Astrocyte (in vitro differentiated cells and primary cell): ENCODE measurements at regions not wholly inside any gene's neighbourhood (a gene's known extent, or its start where the extent isn't known, plus 50 kb on each side); places are given as distances from the start of the nearest gene placed in this dataset.
"Not testable (repeated sequence)": the region's sequence is repeated elsewhere in the genome, so short reads cannot be mapped to it uniquely, and the experiment has no call there.

Experiments
- DNase-seq: peaks from one replicate; pipeline ENCODE4 v3.0.0-alpha.2; 2010; ENCODE audit warnings: low read depth
- FAIRE-seq: peaks from 2 replicates; lab custom pipeline; 2011; peaks lifted over from hg19 to GRCh38; lab: Jason Lieb, UNC
- H2AFZ ChIP-seq: 2 replicates; pipeline ENCODE4 v1.6.0; 2012; ENCODE audit warnings: low read depth, low read length, inconsistent platforms
- H3K27ac ChIP-seq: 2 replicates; pipeline ENCODE4 v1.5.1; 2011; ENCODE audit warnings: low read depth, low read length, inconsistent platforms
- H3K27me3 ChIP-seq: 2 replicates; pipeline ENCODE4 v1.6.0; 2011; ENCODE audit warnings: low read length, inconsistent platforms; ENCODE audit not compliant: insufficient read depth
- H3K36me3 ChIP-seq: 2 replicates; pipeline ENCODE4 v1.5.1; 2011; ENCODE audit warnings: low read length, inconsistent platforms; ENCODE audit not compliant: insufficient read depth
- H3K4me1 ChIP-seq: 2 replicates; pipeline ENCODE4 v1.5.1; 2011; ENCODE audit warnings: low read length, inconsistent platforms; ENCODE audit not compliant: insufficient read depth
- H3K4me2 ChIP-seq: 2 replicates; pipeline ENCODE4 v1.6.0; 2012; ENCODE audit warnings: low read length, inconsistent platforms
- H3K4me3 ChIP-seq: 2 replicates; pipeline ENCODE4 v1.5.1; 2011; ENCODE audit warnings: low read depth, mild to moderate bottlenecking, low read length, inconsistent platforms; ENCODE audit not compliant: insufficient read depth
- H3K79me2 ChIP-seq: 2 replicates; pipeline ENCODE4 v1.6.0; 2012; ENCODE audit warnings: mild to moderate bottlenecking, low read length, inconsistent platforms; ENCODE audit not compliant: insufficient read depth
- H3K9ac ChIP-seq: 2 replicates; pipeline ENCODE4 v1.6.0; 2012; ENCODE audit warnings: mild to moderate bottlenecking, low read length, inconsistent platforms
- H3K9me3 ChIP-seq: 2 replicates; pipeline ENCODE4 v1.5.1; 2012; ENCODE audit warnings: low read depth, mild to moderate bottlenecking, low read length, inconsistent platforms; ENCODE audit not compliant: insufficient read depth
- H4K20me1 ChIP-seq: 2 replicates; pipeline ENCODE4 v1.6.0; 2012; ENCODE audit warnings: low read length, inconsistent platforms; ENCODE audit not compliant: insufficient read depth
- H3K27ac Mint-ChIP-seq: one replicate; pipeline ENCODE4 v1.8.0; 2021; ENCODE audit warnings: mild to moderate bottlenecking, mixed read lengths; ENCODE audit not compliant: unreplicated experiment
- H3K27me3 Mint-ChIP-seq: one replicate; pipeline ENCODE4 v1.8.0; 2021; ENCODE audit warnings: low read depth, mixed read lengths; ENCODE audit not compliant: unreplicated experiment
- H3K36me3 Mint-ChIP-seq: one replicate; pipeline ENCODE4 v1.8.0; 2021; ENCODE audit warnings: low read depth, mixed read lengths; ENCODE audit not compliant: unreplicated experiment
- H3K4me1 Mint-ChIP-seq: one replicate; pipeline ENCODE4 v1.8.0; 2021; ENCODE audit warnings: low read depth, mixed read lengths; ENCODE audit not compliant: unreplicated experiment
- H3K4me3 Mint-ChIP-seq: one replicate; pipeline ENCODE4 v1.8.0; 2021; ENCODE audit warnings: mild to moderate bottlenecking, moderate library complexity, mixed read lengths; ENCODE audit not compliant: unreplicated experiment
- H3K9me3 Mint-ChIP-seq: one replicate; pipeline ENCODE4 v1.8.0; 2021; ENCODE audit warnings: mild to moderate bottlenecking, mixed read lengths; ENCODE audit not compliant: unreplicated experiment
- EZH2 ChIP-seq: IDR thresholded peaks from 2 replicates; pipeline ENCODE4 v1.6.1; 2012; ENCODE audit warnings: mild to moderate bottlenecking, low read length, inconsistent platforms; ENCODE audit not compliant: insufficient read depth
- TF ChIP-seq, protein P1 (sequence below): IDR thresholded peaks from 2 replicates; pipeline ENCODE4 v1.5.1; 2011; ENCODE audit warnings: low read depth, mild to moderate bottlenecking, inconsistent platforms, low read length, moderate library complexity; ENCODE audit not compliant: insufficient read depth

DNA sequence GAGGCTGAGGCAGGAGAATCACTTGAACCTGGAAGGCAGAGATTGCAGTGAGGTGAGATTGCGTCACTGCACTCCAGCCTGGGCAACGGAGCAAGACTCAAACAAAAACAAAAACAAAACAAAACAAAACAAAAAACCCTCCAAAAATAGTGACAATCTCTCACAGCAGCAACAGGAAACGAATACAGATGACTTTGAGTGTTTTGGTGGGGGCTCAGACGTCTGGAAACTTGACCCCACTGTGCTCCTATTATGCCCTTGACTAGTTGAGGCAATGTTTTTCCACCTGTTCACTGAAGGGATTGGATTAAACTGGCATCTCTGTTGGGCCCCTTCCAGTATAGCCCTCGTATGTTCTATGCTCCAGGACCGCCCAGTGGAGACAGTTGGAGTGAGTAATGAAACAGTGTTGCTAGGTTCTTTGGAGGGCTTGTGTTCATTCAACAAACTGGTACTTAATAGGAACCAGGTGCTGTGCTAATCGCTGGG, 167.0 kb downstream of the UTP18 start:
- Histone ChIP-seq H3K27ac (no peak overlapping the region), H3K9me3 (no peaks in the 10 kb centered on the region), H3K36me3 (no peaks in the 10 kb centered on the region), H3K9ac (no peak overlapping the region), H4K20me1 (no peaks in the 10 kb centered on the region), H3K4me1 (no peaks in the 10 kb centered on the region), H3K27me3 (no peaks in the 10 kb centered on the region), H3K79me2 (no peaks in the 10 kb centered on the region), H3K4me3 (no peak overlapping the region), H2AFZ (no peak overlapping the region), H3K4me2 (no peak overlapping the region)
- peaks cover 5% of the 10 kb centered on the region for H3K9me3 Mint-ChIP-seq
- H3K4me1 Mint-ChIP-seq, result peaks cover 32% of the 10 kb centered on the region
- peaks cover 2% of the 10 kb centered on the region for H3K36me3 Mint-ChIP-seq
- no peak overlapping the region for H3K4me3 Mint-ChIP-seq
- H3K27me3 Mint-ChIP-seq, result peaks cover 2% of the 10 kb centered on the region
- TF ChIP-seq, protein P1, sequence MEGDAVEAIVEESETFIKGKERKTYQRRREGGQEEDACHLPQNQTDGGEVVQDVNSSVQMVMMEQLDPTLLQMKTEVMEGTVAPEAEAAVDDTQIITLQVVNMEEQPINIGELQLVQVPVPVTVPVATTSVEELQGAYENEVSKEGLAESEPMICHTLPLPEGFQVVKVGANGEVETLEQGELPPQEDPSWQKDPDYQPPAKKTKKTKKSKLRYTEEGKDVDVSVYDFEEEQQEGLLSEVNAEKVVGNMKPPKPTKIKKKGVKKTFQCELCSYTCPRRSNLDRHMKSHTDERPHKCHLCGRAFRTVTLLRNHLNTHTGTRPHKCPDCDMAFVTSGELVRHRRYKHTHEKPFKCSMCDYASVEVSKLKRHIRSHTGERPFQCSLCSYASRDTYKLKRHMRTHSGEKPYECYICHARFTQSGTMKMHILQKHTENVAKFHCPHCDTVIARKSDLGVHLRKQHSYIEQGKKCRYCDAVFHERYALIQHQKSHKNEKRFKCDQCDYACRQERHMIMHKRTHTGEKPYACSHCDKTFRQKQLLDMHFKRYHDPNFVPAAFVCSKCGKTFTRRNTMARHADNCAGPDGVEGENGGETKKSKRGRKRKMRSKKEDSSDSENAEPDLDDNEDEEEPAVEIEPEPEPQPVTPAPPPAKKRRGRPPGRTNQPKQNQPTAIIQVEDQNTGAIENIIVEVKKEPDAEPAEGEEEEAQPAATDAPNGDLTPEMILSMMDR, result no peak
- TF ChIP-seq EZH2, result no peak
- DNase-seq (no peak), FAIRE-seq (no peak)
- H3K27ac Mint-ChIP-seq, result peak overlapping the region; percentile 81

DNA sequence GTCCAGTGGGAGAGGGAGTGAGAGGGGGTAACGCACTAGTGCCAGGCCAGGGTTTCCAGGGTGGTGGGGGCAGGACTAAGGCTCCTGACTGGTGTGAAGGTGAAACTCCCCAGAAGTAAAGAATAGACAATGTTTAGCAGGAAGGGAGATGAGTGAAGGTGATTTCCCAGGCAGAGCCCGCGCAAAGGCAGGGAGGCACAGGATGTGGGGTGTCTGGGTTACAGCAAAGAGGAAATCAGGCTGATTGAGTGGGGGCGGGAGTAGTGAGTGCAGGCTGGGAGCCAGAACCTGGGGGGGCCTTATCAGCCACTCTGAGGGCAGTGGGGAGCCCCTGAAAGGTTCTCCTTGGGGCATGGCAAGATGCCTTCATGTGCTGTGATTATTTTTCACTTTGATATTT, 167.5 kb downstream of the UTP18 start:
- Mint-ChIP-seq H3K4me1 (peaks cover 30% of the 10 kb centered on the region), H3K9me3 (peaks cover 3% of the 10 kb centered on the region), H3K27me3 (peaks cover 2% of the 10 kb centered on the region), H3K27ac (peak overlapping the region; percentile 81), H3K36me3 (peaks cover 2% of the 10 kb centered on the region), H3K4me3 (no peak overlapping the region)
- Histone ChIP-seq H4K20me1 (no peaks in the 10 kb centered on the region), H2AFZ (no peak overlapping the region), H3K36me3 (no peaks in the 10 kb centered on the region), H3K9ac (no peak overlapping the region), H3K9me3 (no peaks in the 10 kb centered on the region), H3K79me2 (no peaks in the 10 kb centered on the region), H3K4me1 (no peaks in the 10 kb centered on the region), H3K4me2 (no peak overlapping the region), H3K27me3 (no peaks in the 10 kb centered on the region), H3K27ac (no peak overlapping the region), H3K4me3 (no peak overlapping the region)
- no peak for TF ChIP-seq EZH2
- TF ChIP-seq, protein P1, result no peak
- no peak for FAIRE-seq
- no peak for DNase-seq

DNA sequence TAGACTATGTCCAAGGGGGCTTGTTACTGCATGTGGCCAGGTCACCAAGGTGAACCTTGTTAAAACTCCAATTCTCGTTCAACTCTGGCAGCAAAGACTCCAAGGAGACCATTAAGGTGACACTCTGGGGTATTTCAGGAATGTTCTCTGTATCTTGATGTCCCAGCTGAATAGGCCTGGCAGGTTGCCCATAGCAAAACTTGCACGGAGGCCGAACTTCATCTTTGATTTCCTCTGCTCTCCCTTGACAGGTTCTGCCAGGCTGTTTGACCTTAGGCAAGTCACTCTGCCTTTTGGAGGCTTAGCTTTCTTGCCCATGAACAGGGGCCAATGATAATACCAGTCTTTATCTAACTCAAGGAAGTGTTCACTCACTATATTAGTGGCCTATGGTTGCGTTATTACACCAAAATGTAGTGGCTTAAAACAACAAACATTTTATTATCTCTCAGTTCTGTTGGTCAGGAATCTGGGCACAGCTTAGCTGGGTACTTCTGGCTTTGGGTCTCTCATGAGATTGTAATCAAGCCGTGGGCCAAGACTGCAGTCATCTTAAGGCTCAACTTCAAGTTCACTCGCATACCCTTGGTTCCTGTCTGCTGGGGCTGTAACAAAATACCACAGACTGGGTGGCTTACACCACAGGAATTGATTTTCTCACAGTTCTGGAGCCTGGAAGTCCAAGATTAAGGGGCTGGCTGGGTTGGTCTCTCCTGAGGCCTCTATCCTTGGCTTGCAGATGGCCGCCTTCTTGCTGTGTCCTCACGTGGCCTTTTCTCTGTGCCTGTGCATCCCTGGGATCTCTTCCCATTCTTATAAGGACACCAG, 168.5 kb downstream of the UTP18 start:
- FAIRE-seq, result no peak

DNA sequence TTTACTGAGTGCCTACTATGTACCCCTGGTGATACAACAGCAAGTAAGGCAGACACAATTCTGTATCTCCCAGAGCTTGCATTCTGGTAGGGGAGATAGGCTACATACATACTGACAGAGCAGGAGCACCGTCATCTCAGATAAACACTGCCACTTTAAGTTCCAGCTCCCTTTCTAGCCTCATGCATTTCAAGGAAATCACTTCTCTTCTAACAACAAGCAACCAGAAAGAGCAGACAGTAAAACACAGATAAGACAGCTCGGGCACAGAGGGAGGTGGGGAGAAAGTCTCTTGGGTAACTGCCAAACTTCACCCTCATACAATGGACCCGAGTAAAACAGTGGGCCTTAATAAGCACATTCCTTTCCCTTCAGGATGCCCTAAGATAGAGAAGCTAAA, 169.6 kb downstream of the UTP18 start:
- not testable (repeated sequence) for H3K4me3 ChIP-seq, H2AFZ ChIP-seq, FAIRE-seq, H3K9me3 ChIP-seq, H3K4me1 ChIP-seq, H3K4me3 Mint-ChIP-seq, H3K36me3 ChIP-seq, H3K9ac ChIP-seq, H3K36me3 Mint-ChIP-seq, DNase-seq, H3K27me3 ChIP-seq, H3K27me3 Mint-ChIP-seq, H3K79me2 ChIP-seq, H3K27ac ChIP-seq, H3K9me3 Mint-ChIP-seq, H3K4me2 ChIP-seq, H4K20me1 ChIP-seq
- peaks cover 27% of the 10 kb centered on the region for H3K4me1 Mint-ChIP-seq
- peak overlapping the region; percentile 70 for H3K27ac Mint-ChIP-seq

More for the DNA sequence above, 168.5 kb downstream of the UTP18 start:
- Mint-ChIP-seq H3K9me3 (peaks cover 3% of the 10 kb centered on the region), H3K4me3 (no peak overlapping the region), H3K27ac (peak overlapping the region; percentile 70), H3K36me3 (peaks cover 2% of the 10 kb centered on the region), H3K27me3 (peaks cover 2% of the 10 kb centered on the region), H3K4me1 (peaks cover 27% of the 10 kb centered on the region)
- H3K9ac ChIP-seq, result no peak overlapping the region
- no peaks in the 10 kb centered on the region for H3K27me3 ChIP-seq
- no peaks in the 10 kb centered on the region for H3K79me2 ChIP-seq
- no peak for TF ChIP-seq EZH2
- TF ChIP-seq, protein P1, result no peak
- H3K4me1 ChIP-seq, result no peaks in the 10 kb centered on the region
- H3K9me3 ChIP-seq, result no peaks in the 10 kb centered on the region
- H2AFZ ChIP-seq, result no peak overlapping the region
- H3K4me2 ChIP-seq, result no peak overlapping the region
- no peak overlapping the region for H3K27ac ChIP-seq
- DNase-seq, result no peak
- no peaks in the 10 kb centered on the region for H4K20me1 ChIP-seq
- H3K36me3 ChIP-seq, result no peaks in the 10 kb centered on the region
- no peak overlapping the region for H3K4me3 ChIP-seq
